CD4-positive, alpha-beta T cell treated with Interferon gamma for 1 hour (primary cell): ENCODE measurements at regions not wholly inside any gene's neighbourhood (a gene's known extent, or its start where the extent isn't known, plus 50 kb on each side); places are given as distances from the start of the nearest gene placed in this dataset.

Experiments
- DNase-seq: peaks from one replicate; pipeline ENCODE4 v3.0.0-alpha.2; 2020

- DNase-seq, result peak; percentile 60
Measured at GRCh38 chr10:110355141-110355831, 50.6 kb upstream of the SMNDC1 start.

DNA sequence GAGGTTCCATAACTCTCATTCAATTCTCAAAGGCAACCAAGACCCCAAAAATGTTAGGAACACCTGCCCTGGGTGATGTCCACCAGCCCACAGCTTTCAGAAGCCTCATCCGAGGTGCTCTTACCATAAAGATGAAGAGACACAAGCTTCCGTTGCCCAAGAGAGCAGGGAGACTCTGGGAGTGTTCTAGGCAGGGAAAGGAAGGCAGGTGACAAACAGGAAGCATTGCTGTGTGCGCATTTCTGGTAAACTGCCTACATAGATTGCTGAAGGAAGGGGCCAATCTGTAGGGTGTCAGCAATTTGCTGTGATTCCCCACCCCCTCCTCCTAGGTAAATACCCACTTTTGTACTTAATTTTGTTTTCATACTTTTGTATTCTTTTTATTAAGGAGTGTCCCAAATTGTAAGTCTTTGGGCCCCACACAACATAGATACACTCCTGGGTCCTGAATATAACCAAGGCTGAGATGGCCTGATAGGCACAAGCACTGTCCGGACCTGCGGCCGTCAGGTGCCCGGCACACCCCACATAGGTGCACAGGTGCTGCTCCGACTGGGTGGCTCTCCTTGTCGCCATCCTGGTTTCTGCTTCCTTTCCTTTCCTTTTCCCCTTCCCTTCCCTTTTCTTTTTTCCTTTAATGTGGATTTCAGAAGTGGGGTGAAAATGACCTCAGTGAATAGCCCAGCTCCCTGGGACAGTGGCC, 51.4 kb upstream of the SMNDC1 start:
- DNase-seq, result peak; percentile 49

GRCh38 chr10:110356628-110357245, 52.0 kb upstream of the SMNDC1 start:
- peak; percentile 87 for DNase-seq

GRCh38 chr10:110357252-110357780, 52.6 kb upstream of the SMNDC1 start:
- peak; percentile 49 for DNase-seq

GRCh38 chr10:110357871-110358270, 53.2 kb upstream of the SMNDC1 start:
- DNase-seq, result no peak

GRCh38 chr10:110358278-110358677, 53.6 kb upstream of the SMNDC1 start:
- no peak for DNase-seq

- no peak for DNase-seq
Measured at GRCh38 chr10:110358869-110359629, 54.3 kb upstream of the SMNDC1 start.

- no peak for DNase-seq
Measured at GRCh38 chr10:110360857-110361474, 56.2 kb upstream of the SMNDC1 start.

DNA sequence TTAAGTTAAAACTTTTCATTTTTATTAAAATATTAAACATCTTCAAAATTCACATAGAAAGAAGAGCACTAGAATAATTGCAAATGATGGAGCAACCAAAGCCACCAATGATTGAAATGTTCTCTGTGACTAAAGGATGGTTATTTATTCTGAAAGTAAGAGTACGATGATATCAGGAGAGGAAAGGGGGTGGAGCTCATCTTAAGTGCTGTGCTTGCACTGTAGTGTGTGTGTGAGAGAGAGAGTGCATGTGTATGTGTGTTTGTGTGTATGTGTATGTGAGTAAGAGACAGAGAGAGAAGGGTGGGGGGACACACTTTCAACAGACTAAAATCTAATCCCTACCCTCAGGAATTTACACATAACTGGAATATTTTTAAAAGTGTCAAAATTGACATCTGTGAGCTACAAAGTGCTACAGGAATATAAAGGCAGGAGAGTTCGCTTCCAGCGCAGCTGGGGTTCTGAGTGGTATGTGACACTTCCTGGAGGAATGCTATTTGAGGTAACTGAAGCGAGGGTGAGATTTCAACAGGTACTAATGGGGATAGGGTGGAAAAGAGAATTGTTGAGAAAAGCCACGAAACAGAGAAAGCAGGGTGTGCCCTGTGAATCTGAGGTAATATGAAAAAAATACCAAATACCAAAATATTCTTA, 57.2 kb upstream of the SMNDC1 start:
- no peak for DNase-seq

DNA sequence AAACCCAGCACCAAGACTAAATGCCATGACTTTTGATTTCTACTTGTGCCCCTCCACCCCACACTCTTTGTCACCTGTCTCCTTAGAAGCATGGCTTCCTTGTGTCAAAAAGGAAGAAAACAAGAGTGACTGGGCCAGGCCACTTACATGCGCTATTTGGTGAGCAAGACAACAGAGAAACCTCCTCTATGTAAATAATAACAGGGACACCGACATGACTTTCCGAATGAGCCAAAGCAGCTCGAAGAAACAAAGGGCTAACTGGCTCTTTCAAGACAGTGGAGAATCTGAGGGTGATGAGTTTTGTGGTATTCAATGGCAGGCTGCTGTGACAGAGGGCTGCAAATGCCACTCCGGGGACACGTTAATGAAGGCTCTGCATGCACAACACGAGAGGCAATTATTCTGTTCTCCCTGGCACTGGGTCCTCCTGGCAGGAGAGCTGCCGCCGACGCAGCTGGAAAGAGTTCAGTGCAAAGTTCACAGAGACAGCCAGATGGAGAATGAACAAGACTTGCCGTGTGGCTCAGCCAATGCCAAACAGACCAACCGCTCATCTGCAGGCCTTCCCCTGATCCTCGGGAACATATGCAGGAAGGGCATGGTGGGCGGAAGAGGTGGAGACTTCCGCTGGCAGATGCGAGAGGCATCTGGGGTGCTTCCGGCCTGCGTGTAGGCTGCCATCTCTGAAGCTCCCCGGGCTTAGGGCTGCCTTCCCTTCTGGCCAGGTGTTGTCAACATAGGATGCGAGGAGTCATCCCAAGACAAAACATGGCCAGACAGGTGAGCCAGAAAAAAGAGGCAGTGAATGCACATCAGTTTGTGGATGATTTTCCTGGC, 59.1 kb upstream of the SMNDC1 start:
- no peak for DNase-seq

DNA sequence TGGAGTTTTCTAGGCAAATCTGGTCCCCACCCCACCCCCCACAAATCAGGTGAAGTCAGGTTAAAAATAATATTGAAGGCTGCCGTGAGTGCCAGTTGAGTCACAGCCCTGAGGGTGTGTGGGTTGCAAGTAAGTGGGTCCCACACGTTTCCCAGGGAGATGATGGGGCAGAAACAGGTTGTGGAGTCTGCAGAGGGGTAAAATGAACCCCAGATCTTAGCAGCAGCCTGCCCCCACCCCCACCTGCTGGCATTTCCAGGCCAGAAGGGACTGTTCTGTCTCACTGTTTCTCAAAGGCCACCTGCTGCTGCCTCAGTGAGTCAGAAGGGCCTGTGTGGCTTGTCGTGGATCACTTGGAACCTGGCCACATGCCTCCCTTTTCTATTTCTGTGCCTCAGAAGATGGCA, 59.8 kb upstream of the SMNDC1 start:
- no peak for DNase-seq

- DNase-seq, result no peak
Measured at GRCh38 chr10:110365356-110366143, 60.8 kb upstream of the SMNDC1 start.

DNA sequence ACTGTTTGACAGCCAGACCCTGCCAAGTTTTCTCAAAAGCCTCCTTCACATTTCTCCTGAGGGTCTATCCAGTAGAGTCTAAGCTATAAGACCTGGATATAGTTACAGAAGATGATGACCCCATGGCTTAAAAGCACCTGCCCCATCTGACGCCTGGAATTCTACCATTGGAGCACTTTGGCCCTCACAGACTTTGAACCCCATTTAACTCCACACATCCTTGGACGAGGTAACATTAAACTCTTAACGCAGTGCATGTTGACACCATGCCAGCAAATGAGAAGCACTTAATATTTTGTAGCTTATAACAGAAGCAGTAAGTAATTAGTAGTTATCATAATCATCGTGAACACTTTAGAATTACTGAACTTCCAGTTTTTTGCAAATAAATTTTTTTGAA, 61.9 kb upstream of the SMNDC1 start:
- DNase-seq, result no peak

DNA sequence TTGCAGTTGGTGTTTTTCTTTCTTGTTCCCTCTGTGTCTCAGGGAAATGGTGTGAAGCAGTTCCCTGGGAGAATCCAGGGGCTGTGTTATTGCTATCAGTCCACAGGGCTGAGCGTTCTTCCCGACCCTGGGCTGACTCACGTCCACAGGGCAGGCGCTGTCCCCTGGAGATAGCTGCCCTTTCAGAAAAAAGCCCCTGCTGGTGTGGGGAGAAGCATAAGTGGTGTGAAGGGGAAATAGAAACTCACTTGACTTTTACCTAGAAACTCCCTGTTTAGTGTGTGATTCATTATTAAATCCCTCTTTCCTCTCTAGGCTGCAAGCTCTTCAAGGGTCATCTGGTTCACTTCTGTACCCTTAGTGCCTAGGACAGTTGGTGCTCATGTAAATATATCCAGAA, 63.3 kb upstream of the SMNDC1 start:
- DNase-seq, result no peak

DNA sequence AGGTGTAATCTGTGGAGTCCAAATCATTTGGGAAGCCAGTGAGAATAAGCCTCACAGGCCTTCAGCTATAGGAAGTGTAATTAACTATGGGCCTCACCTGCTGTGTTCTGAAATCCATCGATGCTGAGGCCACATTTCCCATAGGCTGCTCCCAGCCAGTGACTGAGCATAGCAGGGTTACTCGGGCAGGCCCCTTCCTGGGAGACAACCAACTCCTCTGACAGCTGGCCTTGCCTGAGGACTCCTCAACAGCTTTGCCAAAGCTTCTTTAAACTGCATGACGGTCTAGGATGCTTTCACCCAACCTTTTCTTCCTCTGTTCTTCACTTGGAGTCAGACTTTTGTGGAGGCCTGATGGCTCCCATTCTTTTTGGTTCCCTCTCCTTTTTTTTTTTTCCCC, 63.8 kb upstream of the SMNDC1 start:
- no peak for DNase-seq

GRCh38 chr10:110370006-110370405, 65.3 kb upstream of the SMNDC1 start:
- DNase-seq, result no peak

DNA sequence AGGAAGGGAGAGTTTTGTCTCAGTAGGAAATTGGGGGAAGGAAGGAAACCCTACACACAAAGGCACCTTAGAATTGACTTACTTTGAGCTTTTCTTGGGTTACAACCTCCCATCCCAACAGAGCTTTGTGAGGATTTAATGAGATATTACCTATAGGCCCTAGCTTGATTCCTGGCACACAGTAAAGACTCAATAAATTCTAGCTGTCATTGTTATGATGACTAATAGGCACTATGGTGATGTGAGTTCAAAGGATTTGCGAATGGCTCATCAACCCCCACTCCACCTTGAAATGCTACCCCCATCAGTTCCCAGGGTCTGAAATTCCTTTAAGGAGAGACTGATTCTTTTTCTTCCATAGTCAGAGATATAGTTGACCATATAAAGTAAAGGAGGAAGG, 67.9 kb upstream of the SMNDC1 start:
- no peak for DNase-seq

GRCh38 chr10:110373059-110373458, 68.3 kb upstream of the SMNDC1 start:
- DNase-seq, result no peak

GRCh38 chr10:110373857-110374654, 69.3 kb upstream of the SMNDC1 start:
- no peak for DNase-seq

DNA sequence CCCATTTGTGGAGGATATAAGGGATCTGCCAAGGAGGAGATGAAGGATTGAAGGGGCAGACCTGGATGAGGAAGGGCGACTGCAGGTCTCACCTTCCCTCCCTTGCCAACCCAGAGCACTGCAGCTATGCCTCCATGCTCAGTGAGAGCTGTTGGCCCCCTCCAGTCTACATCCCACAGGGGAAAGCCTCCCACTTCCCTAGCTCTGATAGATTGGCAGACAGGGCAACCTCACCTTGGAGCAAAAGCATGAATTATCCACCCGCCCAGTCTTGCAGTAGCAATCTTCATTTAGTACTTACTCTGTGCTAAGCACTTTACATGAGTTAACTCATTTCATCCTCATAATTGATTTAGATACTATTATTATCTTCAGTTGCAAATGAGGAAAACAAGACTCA, 70.4 kb upstream of the SMNDC1 start:
- no peak for DNase-seq
